Panc1 (cell line): ENCODE measurements at regions not wholly inside any gene's neighbourhood (a gene's known extent, or its start where the extent isn't known, plus 50 kb on each side); places are given as distances from the start of the nearest gene placed in this dataset.

Source experiments
- POLR2AphosphoS5 ChIP-seq: IDR thresholded peaks from 2 replicates; pipeline ENCODE4 v1.6.1; 2012; ENCODE audit warnings: mild to moderate bottlenecking, low read depth, low read length, moderate library complexity
- TCF7L2 ChIP-seq: IDR thresholded peaks from 2 replicates; pipeline ENCODE4 v1.6.1; 2011; ENCODE audit warnings: mild to moderate bottlenecking, low read depth, low read length, inconsistent platforms
- TF ChIP-seq, protein P1 (sequence below): fragments of 450-650 bp; IDR thresholded peaks from 2 replicates; pipeline ENCODE4 v1.5.1; 2017; ENCODE audit warnings: mild to moderate bottlenecking
- TF ChIP-seq, protein P2 (sequence below), 2 experiments: IDR thresholded peaks; 2 replicates each; pipeline ENCODE4 v1.6.1; 2011 to 2012; ENCODE audit warnings: low read depth in 2 of 2, control low read depth in 1 of 2, low read length in 1 of 2, mild to moderate bottlenecking in 1 of 2, moderate library complexity in 1 of 2; ENCODE audit not compliant: insufficient read depth in 1 of 2

DNA sequence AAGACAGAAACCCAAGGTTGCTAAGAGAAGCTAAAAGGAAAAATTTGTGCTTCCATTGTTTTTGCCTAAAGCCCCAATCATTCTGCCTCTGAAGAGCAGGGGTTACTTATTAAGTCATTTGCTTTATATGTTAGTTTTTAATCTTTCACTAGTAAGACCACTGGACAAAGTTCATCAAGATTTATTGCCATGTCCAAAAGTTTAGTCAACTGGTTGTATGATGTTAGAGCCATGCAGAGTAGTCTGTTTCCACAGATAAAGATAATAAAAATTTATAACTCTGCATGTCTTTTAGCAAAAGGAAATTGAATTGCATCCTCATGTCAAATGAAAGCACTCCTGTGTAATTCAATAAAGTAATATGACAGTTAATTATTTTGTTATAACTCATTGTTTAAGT, 75.8 kb upstream of the PRKG2 start:
- TF ChIP-seq, protein P1, sequence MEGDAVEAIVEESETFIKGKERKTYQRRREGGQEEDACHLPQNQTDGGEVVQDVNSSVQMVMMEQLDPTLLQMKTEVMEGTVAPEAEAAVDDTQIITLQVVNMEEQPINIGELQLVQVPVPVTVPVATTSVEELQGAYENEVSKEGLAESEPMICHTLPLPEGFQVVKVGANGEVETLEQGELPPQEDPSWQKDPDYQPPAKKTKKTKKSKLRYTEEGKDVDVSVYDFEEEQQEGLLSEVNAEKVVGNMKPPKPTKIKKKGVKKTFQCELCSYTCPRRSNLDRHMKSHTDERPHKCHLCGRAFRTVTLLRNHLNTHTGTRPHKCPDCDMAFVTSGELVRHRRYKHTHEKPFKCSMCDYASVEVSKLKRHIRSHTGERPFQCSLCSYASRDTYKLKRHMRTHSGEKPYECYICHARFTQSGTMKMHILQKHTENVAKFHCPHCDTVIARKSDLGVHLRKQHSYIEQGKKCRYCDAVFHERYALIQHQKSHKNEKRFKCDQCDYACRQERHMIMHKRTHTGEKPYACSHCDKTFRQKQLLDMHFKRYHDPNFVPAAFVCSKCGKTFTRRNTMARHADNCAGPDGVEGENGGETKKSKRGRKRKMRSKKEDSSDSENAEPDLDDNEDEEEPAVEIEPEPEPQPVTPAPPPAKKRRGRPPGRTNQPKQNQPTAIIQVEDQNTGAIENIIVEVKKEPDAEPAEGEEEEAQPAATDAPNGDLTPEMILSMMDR: no peak
- no peak for TF ChIP-seq POLR2AphosphoS5
- TF ChIP-seq, protein P2, sequence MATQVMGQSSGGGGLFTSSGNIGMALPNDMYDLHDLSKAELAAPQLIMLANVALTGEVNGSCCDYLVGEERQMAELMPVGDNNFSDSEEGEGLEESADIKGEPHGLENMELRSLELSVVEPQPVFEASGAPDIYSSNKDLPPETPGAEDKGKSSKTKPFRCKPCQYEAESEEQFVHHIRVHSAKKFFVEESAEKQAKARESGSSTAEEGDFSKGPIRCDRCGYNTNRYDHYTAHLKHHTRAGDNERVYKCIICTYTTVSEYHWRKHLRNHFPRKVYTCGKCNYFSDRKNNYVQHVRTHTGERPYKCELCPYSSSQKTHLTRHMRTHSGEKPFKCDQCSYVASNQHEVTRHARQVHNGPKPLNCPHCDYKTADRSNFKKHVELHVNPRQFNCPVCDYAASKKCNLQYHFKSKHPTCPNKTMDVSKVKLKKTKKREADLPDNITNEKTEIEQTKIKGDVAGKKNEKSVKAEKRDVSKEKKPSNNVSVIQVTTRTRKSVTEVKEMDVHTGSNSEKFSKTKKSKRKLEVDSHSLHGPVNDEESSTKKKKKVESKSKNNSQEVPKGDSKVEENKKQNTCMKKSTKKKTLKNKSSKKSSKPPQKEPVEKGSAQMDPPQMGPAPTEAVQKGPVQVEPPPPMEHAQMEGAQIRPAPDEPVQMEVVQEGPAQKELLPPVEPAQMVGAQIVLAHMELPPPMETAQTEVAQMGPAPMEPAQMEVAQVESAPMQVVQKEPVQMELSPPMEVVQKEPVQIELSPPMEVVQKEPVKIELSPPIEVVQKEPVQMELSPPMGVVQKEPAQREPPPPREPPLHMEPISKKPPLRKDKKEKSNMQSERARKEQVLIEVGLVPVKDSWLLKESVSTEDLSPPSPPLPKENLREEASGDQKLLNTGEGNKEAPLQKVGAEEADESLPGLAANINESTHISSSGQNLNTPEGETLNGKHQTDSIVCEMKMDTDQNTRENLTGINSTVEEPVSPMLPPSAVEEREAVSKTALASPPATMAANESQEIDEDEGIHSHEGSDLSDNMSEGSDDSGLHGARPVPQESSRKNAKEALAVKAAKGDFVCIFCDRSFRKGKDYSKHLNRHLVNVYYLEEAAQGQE (IDR thresholded peaks at IDR 0.05; ENCODE audit: insufficient read depth in 1 of 2, low read depth in 2 of 2, low read length in 1 of 2): no peak
- no peak for TF ChIP-seq TCF7L2
